GM12878 (cell line): ENCODE measurements at regions not wholly inside any gene's neighbourhood (a gene's known extent, or its start where the extent isn't known, plus 50 kb on each side); places are given as distances from the start of the nearest gene placed in this dataset.
A peak's percentile ranks its signal among the peaks of the same experiment; 100 is the strongest.

Experiments
- ATAC-seq: fragments of 200-7000 bp; cut with Tn5 transposase; 3 replicates; pipeline ENCODE4 v1.9.1; 2020; ENCODE audit warnings: mild to moderate bottlenecking, moderate library complexity
- BruUV-seq: library from RNA; stranded (reverse); fragments of 400-500 nt; replicated peaks from 2 replicates; lab custom pipeline; 2021; lab: Mats Ljungman, UMichigan
- CTCF ChIA-PET: fragments of 300-600 bp; sonication (Branson Sonifier 250); formaldehyde crosslinking; extraction: SDS; loops from one replicate; lab custom pipeline; 2021; ENCODE audit warnings: inconsistent platforms; lab: Yijun Ruan, JAX
- POLR2A ChIA-PET: fragments of 350-600 bp; formaldehyde crosslinking; extraction: SDS; loops from one replicate; lab custom pipeline; 2021; ENCODE audit warnings: inconsistent platforms; lab: Charles Lee
- RAD21 ChIA-PET: fragments of 300-600 bp; sonication (Branson Sonifier 250); formaldehyde crosslinking; loops from one replicate; lab custom pipeline; 2023; ENCODE audit warnings: antibody characterized with exemption; ENCODE audit not compliant: unreplicated experiment; lab: Charles Lee
- SMC1A ChIA-PET: fragments of 300-600 bp; sonication (Branson Sonifier 250); formaldehyde crosslinking; loops from one replicate; lab custom pipeline; 2023; ENCODE audit not compliant: unreplicated experiment, uncharacterized antibody; lab: Charles Lee
- DNase-seq: peaks from one replicate; pipeline ENCODE4 v3.0.0-alpha.2; 2011; ENCODE audit warnings: low read depth, low spot score
- FAIRE-seq: peaks from 3 replicates; lab custom pipeline; 2011; peaks lifted over from hg19 to GRCh38; lab: Jason Lieb, UNC
- H2AFZ ChIP-seq: 2 replicates; pipeline ENCODE4 v1.6.0; 2011; ENCODE audit warnings: low read depth, low read length, control low read depth; ENCODE audit not compliant: control insufficient read depth
- H3K27ac ChIP-seq: 2 replicates; pipeline ENCODE4 v1.5.1; 2011; ENCODE audit warnings: control low read depth; ENCODE audit not compliant: control insufficient read depth, insufficient read depth
- H3K27me3 ChIP-seq, 2 experiments: replicated peaks in 1 of 2; 2 replicates each; pipeline versions ENCODE4 v1.6.0 to v1.6.1; 2011; ENCODE audit warnings: low read length in 1 of 2; ENCODE audit not compliant: control insufficient read depth in 2 of 2, insufficient read depth in 2 of 2
- H3K36me3 ChIP-seq, 2 experiments: 2 replicates each; pipeline ENCODE4 v1.5.1; 2011; ENCODE audit warnings: low read length in 1 of 2; ENCODE audit not compliant: control insufficient read depth in 2 of 2, insufficient read depth in 2 of 2
- H3K4me1 ChIP-seq: 2 replicates; pipeline ENCODE4 v1.6.1; 2011; ENCODE audit warnings: mild to moderate bottlenecking, low read length, moderate library complexity, mixed read lengths; ENCODE audit not compliant: control insufficient read depth, insufficient read depth
- H3K4me2 ChIP-seq: 2 replicates; pipeline ENCODE4 v1.6.0; 2011; ENCODE audit warnings: control low read depth; ENCODE audit not compliant: control insufficient read depth, insufficient read depth
- H3K4me3 ChIP-seq: fragments of 200-600 bp; sonication (generic); 2 replicates; pipeline ENCODE4 v1.5.1; 2016
- H3K79me2 ChIP-seq: 2 replicates; pipeline ENCODE4 v1.6.0; 2011; ENCODE audit warnings: low read length; ENCODE audit not compliant: control insufficient read depth, insufficient read depth
- H3K9ac ChIP-seq: 2 replicates; pipeline ENCODE4 v1.8.0; 2011; ENCODE audit warnings: low read length, control low read depth, mixed read lengths; ENCODE audit not compliant: control insufficient read depth, insufficient read depth
- H3K9me3 ChIP-seq: replicated peaks from 3 replicates; pipeline ENCODE4 v1.5.1; 2011; ENCODE audit warnings: mild to moderate bottlenecking, low read length; ENCODE audit not compliant: control insufficient read depth, insufficient read depth
- H4K20me1 ChIP-seq: 2 replicates; pipeline ENCODE4 v1.6.0; 2011; ENCODE audit not compliant: control insufficient read depth, insufficient read depth
- IRF4 ChIP-seq: IDR thresholded peaks from 2 replicates; pipeline ENCODE4 v1.6.1; 2011; ENCODE audit warnings: low read depth, low read length
- POU2F2 ChIP-seq: IDR thresholded peaks from 3 replicates; pipeline ENCODE4 v1.6.1; 2011; ENCODE audit warnings: low read depth, mild to moderate bottlenecking, low read length, borderline replicate concordance
- SIN3A ChIP-seq: IDR thresholded peaks from 2 replicates; pipeline ENCODE4 v1.6.1; 2012; ENCODE audit warnings: low read depth, low read length, improper control_type of control experiment
- ZBTB40 ChIP-seq: fragments of 450-650 bp; IDR thresholded peaks from 2 replicates; pipeline ENCODE4 v1.6.1; 2016; ENCODE audit warnings: mild to moderate bottlenecking, moderate library complexity, borderline replicate concordance
- WGBS: methylation state at CpG from one replicate; pipeline ENCODE4 v1.1.6; 2016; ENCODE audit warnings: low lambda C conversion rate; ENCODE audit not compliant: insufficient replicate concordance, insufficient coverage; ENCODE audit errors: missing lambda C conversion rate; 5-methylcytosine and 5-hydroxymethylcytosine counted together
- in situ Hi-C: fragments of 300-500 bp; cut with MboI; formaldehyde crosslinking; loops from 9 replicates; pipeline ENCODE4 v1.14.3; 2018; ENCODE audit warnings: mixed read lengths
- intact Hi-C: fragments of 100-400 bp; cut with micrococcal nuclease; formaldehyde crosslinking; loops from one replicate; pipeline ENCODE4 v1.14.2; 2022; ENCODE audit not compliant: unreplicated experiment

- SMC1A ChIA-PET, result no interaction called here
- no TSS peak for BruUV-seq
- peak overlapping the region; percentile 26; the same call in 1 of the 2 replicates for H2AFZ ChIP-seq
- H3K4me3 ChIP-seq, result no peak overlapping the region
- no peak overlapping the region for H3K27ac ChIP-seq
- peaks cover 4% of the 10 kb centered on the region for H3K9me3 ChIP-seq
- H3K79me2 ChIP-seq, result no peaks in the 10 kb centered on the region
- H3K4me1 ChIP-seq, result peaks cover 7% of the 10 kb centered on the region; the same call in 1 of the 2 replicates
- POLR2A ChIA-PET, result no interaction called here
- H4K20me1 ChIP-seq, result no peaks in the 10 kb centered on the region
- WGBS, result 29% methylated on average over 14 of the region's 14 CpGs
- H3K4me2 ChIP-seq, result peak overlapping the region; percentile 56
- H3K27me3 ChIP-seq, result no peaks in the 10 kb centered on the region
- CTCF ChIA-PET, result no interaction called here
- TF ChIP-seq POU2F2 (peak; percentile 54; the same call in 2 of the 3 replicates), ZBTB40 (no peak), SIN3A (no peak), IRF4 (no peak)
- TF ChIP-seq, all 136 proteins: peak for 1
- peak; percentile 42; the same call in 2 of the 3 replicates for ATAC-seq
- intact Hi-C loops, result no loop called here
- H3K9ac ChIP-seq, result no peak overlapping the region
- peak; percentile 48 for DNase-seq
- in situ Hi-C loops, result no loop called here
- FAIRE-seq, result peak; percentile 62
- no peaks in the 10 kb centered on the region for H3K36me3 ChIP-seq
- RAD21 ChIA-PET, result no interaction called here
Observed at GRCh38 chr10:4121502-4122380, 336.7 kb upstream of the KLF6 start.
